ENCODE measurements at regions not wholly inside any gene's neighbourhood (a gene's known extent, or its start where the extent isn't known, plus 50 kb on each side); places are given as distances from the start of the nearest gene placed in this dataset.

- H3K9me3 Mint-ChIP-seq: peaks cover 38% of the 10 kb centered on the region
- H3K27me3 Mint-ChIP-seq (ENCODE audit: insufficient read depth): no peaks in the 10 kb centered on the region
- 0 out of 2 replicates have a peak, but pooled peaks cover 5% of the 10 kb centered on the region for H3K36me3 Mint-ChIP-seq (ENCODE audit: low read depth)
- no peaks in the 10 kb centered on the region for H3K4me1 Mint-ChIP-seq (ENCODE audit: low read depth)
- TF ChIP-seq CTCF (IDR thresholded peaks at IDR 0.05): no peak
- no peak overlapping the region for H3K27ac Mint-ChIP-seq
- DNase-seq: no peak
- H3K4me3 Mint-ChIP-seq: no peak overlapping the region
These were observed 694.9 kb downstream of the FRK start for GRCh38 chr6:115365783-115366182.

GRCh38 chr6:115363379-115363778, 697.3 kb downstream of the FRK start:
- no peak overlapping the region for H3K27ac Mint-ChIP-seq
- H3K36me3 Mint-ChIP-seq (ENCODE audit: low read depth): 0 out of 2 replicates have a peak, but pooled peaks cover 5% of the 10 kb centered on the region
- H3K4me3 Mint-ChIP-seq: no peak overlapping the region
- H3K4me1 Mint-ChIP-seq (ENCODE audit: low read depth): no peaks in the 10 kb centered on the region
- H3K9me3 Mint-ChIP-seq: peaks cover 43% of the 10 kb centered on the region
- TF ChIP-seq CTCF (IDR thresholded peaks at IDR 0.05): no peak
- H3K27me3 Mint-ChIP-seq (ENCODE audit: insufficient read depth): no peaks in the 10 kb centered on the region
- DNase-seq: no peak

GRCh38 chr6:115362234-115362633, 698.5 kb downstream of the FRK start:
- Mint-ChIP-seq H3K36me3 (ENCODE audit: low read depth) (0 out of 2 replicates have a peak, but pooled peaks cover 5% of the 10 kb centered on the region), H3K27me3 (ENCODE audit: insufficient read depth) (no peaks in the 10 kb centered on the region), H3K27ac (no peak overlapping the region), H3K9me3 (peaks cover 34% of the 10 kb centered on the region), H3K4me1 (ENCODE audit: low read depth) (no peaks in the 10 kb centered on the region), H3K4me3 (no peak overlapping the region)
- no peak for DNase-seq
- no peak for TF ChIP-seq CTCF (IDR thresholded peaks at IDR 0.05)

- 0 out of 2 replicates have a peak, but pooled peaks cover 3% of the 10 kb centered on the region for H3K36me3 Mint-ChIP-seq (ENCODE audit: low read depth)
- peaks cover 28% of the 10 kb centered on the region for H3K9me3 Mint-ChIP-seq
- no peak for TF ChIP-seq CTCF (IDR thresholded peaks at IDR 0.05)
- no peak overlapping the region for H3K27ac Mint-ChIP-seq
- no peaks in the 10 kb centered on the region for H3K4me1 Mint-ChIP-seq (ENCODE audit: low read depth)
- DNase-seq: no peak
- H3K4me3 Mint-ChIP-seq: no peak overlapping the region
- no peaks in the 10 kb centered on the region for H3K27me3 Mint-ChIP-seq (ENCODE audit: insufficient read depth)
These were observed 699.9 kb downstream of the FRK start for GRCh38 chr6:115360602-115361325.

- Mint-ChIP-seq H3K4me3 (no peak overlapping the region), H3K27ac (no peak overlapping the region), H3K4me1 (ENCODE audit: low read depth) (no peaks in the 10 kb centered on the region), H3K36me3 (ENCODE audit: low read depth) (no peaks in the 10 kb centered on the region), H3K27me3 (ENCODE audit: insufficient read depth) (no peaks in the 10 kb centered on the region), H3K9me3 (peaks cover 31% of the 10 kb centered on the region)
- TF ChIP-seq CTCF (IDR thresholded peaks at IDR 0.05): no peak
- DNase-seq: no peak
These were observed 702.1 kb downstream of the FRK start for GRCh38 chr6:115358616-115359015.

Data from HFFc6 (cell line).